Endodermal cell (in vitro differentiated cells): ENCODE measurements at regions not wholly inside any gene's neighbourhood (a gene's known extent, or its start where the extent isn't known, plus 50 kb on each side); places are given as distances from the start of the nearest gene placed in this dataset.

ENCODE experiments used
- DNase-seq: peaks from one replicate; pipeline ENCODE4 v3.0.0-alpha.2; 2017
- H3K27ac ChIP-seq: 2 replicates; pipeline ENCODE4 v1.5.1; 2013; ENCODE audit warnings: mild to moderate bottlenecking, low read depth, low read length, moderate library complexity
- H3K27me3 ChIP-seq: 2 replicates; pipeline ENCODE4 v1.6.1; 2013; ENCODE audit warnings: mild to moderate bottlenecking, low read length, moderate library complexity; ENCODE audit not compliant: insufficient read depth, control insufficient read depth, poor library complexity, severe bottlenecking
- H3K36me3 ChIP-seq: 2 replicates; pipeline ENCODE4 v1.7.0; 2013; ENCODE audit warnings: mild to moderate bottlenecking, low read length, moderate library complexity; ENCODE audit not compliant: control insufficient read depth, insufficient read depth
- H3K4me1 ChIP-seq: one replicate; pipeline ENCODE4 v1.7.0; 2013; ENCODE audit warnings: low read length; ENCODE audit not compliant: control insufficient read depth, insufficient read depth
- H3K4me3 ChIP-seq: 2 replicates; pipeline ENCODE4 v1.5.1; 2013; ENCODE audit warnings: mild to moderate bottlenecking, low read length, moderate library complexity
- H3K9ac ChIP-seq: 2 replicates; pipeline ENCODE4 v1.6.1; 2013; ENCODE audit warnings: mild to moderate bottlenecking, low read length, moderate library complexity; ENCODE audit not compliant: poor library complexity, severe bottlenecking; ENCODE audit errors: extremely low read depth
- H3K9me3 ChIP-seq: 2 replicates; pipeline ENCODE4 v1.6.1; 2013; ENCODE audit warnings: mild to moderate bottlenecking, low read length, moderate library complexity; ENCODE audit not compliant: control insufficient read depth
- H3K27ac Mint-ChIP-seq: 2 replicates; pipeline ENCODE4 v1.8.0; 2020; ENCODE audit warnings: mixed read lengths
- H3K27me3 Mint-ChIP-seq: 2 replicates; pipeline ENCODE4 v1.8.0; 2021; ENCODE audit warnings: mild to moderate bottlenecking, mixed read lengths; ENCODE audit not compliant: insufficient read depth
- H3K36me3 Mint-ChIP-seq: 2 replicates; pipeline ENCODE4 v1.8.0; 2020; ENCODE audit warnings: low read depth, mixed read lengths
- H3K4me1 Mint-ChIP-seq: 2 replicates; pipeline ENCODE4 v1.8.0; 2020; ENCODE audit warnings: mixed read lengths
- H3K4me3 Mint-ChIP-seq: 2 replicates; pipeline ENCODE4 v1.8.0; 2020; ENCODE audit warnings: mild to moderate bottlenecking, moderate library complexity, mixed read lengths
- H3K9me3 Mint-ChIP-seq: 2 replicates; pipeline ENCODE4 v1.8.0; 2020; ENCODE audit warnings: mild to moderate bottlenecking, mixed read lengths
- CTCF ChIP-seq: fragments of 200-600 bp; sonication (generic); conservative IDR thresholded peaks from 2 replicates; pipeline ENCODE4 v1.5.0; 2021; ENCODE audit warnings: antibody characterized with exemption, mild to moderate bottlenecking
- WGBS, 2 experiments: methylation state at CpG; one replicate each; pipeline versions ENCODE4 v1.1.5 to v1.1.7; 2013; ENCODE audit warnings: missing lambda C conversion rate in 2 of 2, mixed read lengths in 1 of 2; ENCODE audit not compliant: insufficient coverage in 1 of 2, insufficient read length in 1 of 2; 5-methylcytosine and 5-hydroxymethylcytosine counted together

DNA sequence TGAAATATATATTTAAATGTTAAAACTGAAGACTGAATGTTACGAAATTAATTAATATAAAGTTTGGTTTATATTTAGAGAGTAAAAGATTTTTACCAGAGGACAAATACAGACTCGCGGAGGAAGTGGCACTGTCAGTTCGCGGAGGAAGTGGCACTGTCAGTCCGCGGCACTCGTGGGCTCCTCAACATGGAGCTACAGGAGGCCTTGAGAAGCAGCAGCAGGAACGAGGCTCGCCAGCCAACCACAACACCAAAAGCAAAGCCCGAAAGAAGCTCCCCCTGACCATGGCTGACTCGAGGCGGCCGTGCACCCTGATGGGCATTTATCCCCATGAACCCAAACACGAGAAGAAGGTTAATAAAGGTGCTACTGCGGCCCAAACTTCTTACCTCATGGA lies 125.3 kb upstream of the PABPC4L start:
- Histone ChIP-seq H3K4me3 (no peak overlapping the region), H3K9me3 (no peaks in the 10 kb centered on the region), H3K9ac (no peak overlapping the region), H3K27me3 (no peaks in the 10 kb centered on the region), H3K4me1 (no peaks in the 10 kb centered on the region), H3K27ac (no peak overlapping the region), H3K36me3 (no peaks in the 10 kb centered on the region)
- peaks cover 7% of the 10 kb centered on the region for H3K9me3 Mint-ChIP-seq
- 94 to 95% methylated on average over 7 to 16 of the region's 16 CpGs for WGBS, 2 experiments
- no peaks in the 10 kb centered on the region for H3K4me1 Mint-ChIP-seq
- H3K36me3 Mint-ChIP-seq: no peaks in the 10 kb centered on the region
- DNase-seq: no peak
- no peak overlapping the region for H3K27ac Mint-ChIP-seq
- H3K27me3 Mint-ChIP-seq: no peaks in the 10 kb centered on the region
- no peak for TF ChIP-seq CTCF
- H3K4me3 Mint-ChIP-seq: no peak overlapping the region

DNA sequence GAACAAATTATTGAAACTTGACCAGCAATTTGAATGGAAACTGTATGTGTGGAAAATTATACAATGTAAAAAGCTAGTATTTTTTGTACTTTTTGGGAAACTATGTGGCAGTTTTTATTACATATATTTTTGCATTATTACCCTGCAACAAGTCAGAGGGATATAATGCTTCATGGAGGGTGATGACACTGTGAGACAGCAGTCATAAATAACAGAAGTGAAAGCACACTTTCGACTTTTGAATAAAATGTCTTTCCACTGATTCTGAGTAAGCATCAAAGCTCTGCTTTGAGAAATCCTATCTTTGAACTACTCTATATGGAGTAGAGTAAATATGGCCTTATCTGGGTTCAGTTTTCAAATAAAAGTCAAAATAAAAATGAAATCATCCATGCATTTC lies 122.6 kb upstream of the PABPC4L start:
- Mint-ChIP-seq H3K36me3 (no peaks in the 10 kb centered on the region), H3K27me3 (no peaks in the 10 kb centered on the region), H3K4me1 (peaks cover 3% of the 10 kb centered on the region), H3K4me3 (no peak overlapping the region), H3K9me3 (peaks cover 9% of the 10 kb centered on the region), H3K27ac (no peak overlapping the region)
- H3K4me3 ChIP-seq: no peak overlapping the region
- 71 to 100% methylated on average over 1 of the region's 1 CpG for WGBS, 2 experiments
- no peaks in the 10 kb centered on the region for H3K4me1 ChIP-seq
- H3K9me3 ChIP-seq: no peaks in the 10 kb centered on the region
- TF ChIP-seq CTCF: no peak
- no peak overlapping the region for H3K9ac ChIP-seq
- DNase-seq: no peak
- H3K27me3 ChIP-seq: no peaks in the 10 kb centered on the region
- no peaks in the 10 kb centered on the region for H3K36me3 ChIP-seq
- H3K27ac ChIP-seq: no peak overlapping the region

DNA sequence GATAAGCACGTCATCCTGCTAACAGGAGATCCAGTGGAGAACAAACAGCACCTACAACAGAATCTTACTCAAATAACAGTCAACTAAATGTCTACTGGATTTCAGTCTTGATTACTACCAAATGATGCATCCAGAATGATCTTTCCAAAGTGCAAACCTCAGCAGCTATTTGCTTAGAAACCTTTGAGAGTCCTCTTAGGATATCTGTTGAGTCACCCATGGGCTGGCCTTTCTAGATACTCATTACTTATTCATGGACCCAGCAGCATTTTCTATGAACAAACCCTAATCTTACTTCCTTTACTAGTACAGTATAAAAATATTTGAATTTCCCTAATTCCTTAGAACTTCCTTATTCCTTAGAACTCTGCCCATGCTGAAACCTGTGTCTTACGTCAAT lies 118.5 kb upstream of the PABPC4L start:
- 48 to 100% methylated on average over 1 to 2 of the region's 2 CpGs for WGBS, 2 experiments
- no peak for TF ChIP-seq CTCF
- no peak overlapping the region for H3K4me3 ChIP-seq
- Mint-ChIP-seq H3K27me3 (no peaks in the 10 kb centered on the region), H3K4me1 (peaks cover 3% of the 10 kb centered on the region), H3K36me3 (no peaks in the 10 kb centered on the region), H3K27ac (no peak overlapping the region), H3K4me3 (no peak overlapping the region), H3K9me3 (peaks cover 2% of the 10 kb centered on the region)
- H3K36me3 ChIP-seq: no peaks in the 10 kb centered on the region
- no peaks in the 10 kb centered on the region for H3K9me3 ChIP-seq
- H3K27me3 ChIP-seq: no peaks in the 10 kb centered on the region
- no peak for DNase-seq
- H3K9ac ChIP-seq: no peak overlapping the region
- H3K4me1 ChIP-seq: no peaks in the 10 kb centered on the region
- no peak overlapping the region for H3K27ac ChIP-seq
